ENCODE measurements at regions not wholly inside any gene's neighbourhood (a gene's known extent, or its start where the extent isn't known, plus 50 kb on each side); places are given as distances from the start of the nearest gene placed in this dataset.

- no peak for ATAC-seq
- no peak for TF ChIP-seq PATZ1 (CRISPR knock-in tag; IDR thresholded peaks at IDR 0.05; ENCODE audit: borderline replicate concordance)
- no peak for TF ChIP-seq CREB5 (CRISPR knock-in tag; IDR thresholded peaks at IDR 0.05; ENCODE audit: low read depth)
- no peak for TF ChIP-seq ISL1 (CRISPR knock-in tag; IDR thresholded peaks at IDR 0.05)
- no peak for TF ChIP-seq PPARA (CRISPR knock-in tag; IDR thresholded peaks at IDR 0.05; ENCODE audit: borderline replicate concordance)
- no peak for TF ChIP-seq ARNTL (CRISPR knock-in tag; IDR thresholded peaks at IDR 0.05; ENCODE audit: borderline replicate concordance, low read depth)
- TF ChIP-seq TCF4 (CRISPR knock-in tag; IDR thresholded peaks at IDR 0.05; ENCODE audit: borderline replicate concordance) = no peak
- no peak for TF ChIP-seq SNAI2 (CRISPR knock-in tag; IDR thresholded peaks at IDR 0.05)
- no peak for TF ChIP-seq ZNF565 (CRISPR knock-in tag; conservative IDR thresholded peaks at IDR 0.05; ENCODE audit: low read depth)
- TF ChIP-seq ZC3H10 (CRISPR knock-in tag; IDR thresholded peaks at IDR 0.05) = no peak
- TF ChIP-seq ZNF8 (CRISPR knock-in tag; IDR thresholded peaks at IDR 0.05) = no peak
- TF ChIP-seq CSRNP3 (CRISPR knock-in tag; IDR thresholded peaks at IDR 0.05) = no peak
- no peak for TF ChIP-seq ZFP30 (CRISPR knock-in tag; IDR thresholded peaks at IDR 0.05)
- TF ChIP-seq ESRRG (CRISPR knock-in tag; IDR thresholded peaks at IDR 0.05) = no peak
- no peak for TF ChIP-seq ZFP3 (CRISPR knock-in tag; IDR thresholded peaks at IDR 0.05)
- TF ChIP-seq TSHZ2 (CRISPR knock-in tag; IDR thresholded peaks at IDR 0.05) = no peak
- no peak for TF ChIP-seq CSDC2 (CRISPR knock-in tag; IDR thresholded peaks at IDR 0.05)
Observed at GRCh38 chr1:29569971-29570634, 333.8 kb downstream of the PTPRU start.

GRCh38 chr1:29567257-29567656 lies 330.9 kb downstream of the PTPRU start:
- no peak for ATAC-seq
- no peak for TF ChIP-seq ISL1 (CRISPR knock-in tag; IDR thresholded peaks at IDR 0.05)
- TF ChIP-seq ZNF565 (CRISPR knock-in tag; conservative IDR thresholded peaks at IDR 0.05; ENCODE audit: low read depth) = no peak
- no peak for TF ChIP-seq TSHZ2 (CRISPR knock-in tag; IDR thresholded peaks at IDR 0.05)
- TF ChIP-seq ZFP3 (CRISPR knock-in tag; IDR thresholded peaks at IDR 0.05) = no peak
- no peak for TF ChIP-seq PATZ1 (CRISPR knock-in tag; IDR thresholded peaks at IDR 0.05; ENCODE audit: borderline replicate concordance)
- no peak for TF ChIP-seq ZC3H10 (CRISPR knock-in tag; IDR thresholded peaks at IDR 0.05)
- TF ChIP-seq POU6F1 (CRISPR knock-in tag; IDR thresholded peaks at IDR 0.05; ENCODE audit: borderline replicate concordance, low read depth) = no peak
- TF ChIP-seq TOX (CRISPR knock-in tag; IDR thresholded peaks at IDR 0.05; ENCODE audit: borderline replicate concordance) = no peak
- TF ChIP-seq CSDC2 (CRISPR knock-in tag; IDR thresholded peaks at IDR 0.05) = no peak
- TF ChIP-seq ARNTL (CRISPR knock-in tag; IDR thresholded peaks at IDR 0.05; ENCODE audit: borderline replicate concordance, low read depth) = no peak
